ENCODE measurements at regions not wholly inside any gene's neighbourhood (a gene's known extent, or its start where the extent isn't known, plus 50 kb on each side); places are given as distances from the start of the nearest gene placed in this dataset.

GRCh38 chr5:8316608-8317280 lies 447.8 kb downstream of the MTRR start:
- H3K9me3 ChIP-seq: no peaks in the 10 kb centered on the region
- TF ChIP-seq CTCF (IDR thresholded peaks at IDR 0.05) (no peak), POLR2AphosphoS5 (IDR thresholded peaks at IDR 0.05) (no peak), POLR2A (IDR thresholded peaks at IDR 0.05) (no peak), EP300 (IDR thresholded peaks at IDR 0.05) (no peak)
- H3K4me3 ChIP-seq: no peak overlapping the region
- H3K36me3 ChIP-seq: no peaks in the 10 kb centered on the region
- H3K27me3 ChIP-seq: no peaks in the 10 kb centered on the region
- 27% methylated on average over 6 of the region's 6 CpGs for WGBS
- DNase-seq (ENCODE audit: low spot score in 2 of 2): no peak
- H3K4me1 ChIP-seq: no peaks in the 10 kb centered on the region
- no peak overlapping the region for H3K27ac ChIP-seq

- Histone ChIP-seq H3K27ac (no peak overlapping the region), H3K27me3 (no peaks in the 10 kb centered on the region), H3K9me3 (no peaks in the 10 kb centered on the region), H3K36me3 (no peaks in the 10 kb centered on the region), H3K4me3 (no peak overlapping the region), H3K4me1 (no peaks in the 10 kb centered on the region)
- WGBS: 89% methylated on average over 6 of the region's 6 CpGs
- DNase-seq (ENCODE audit: low spot score in 2 of 2): no peak
- TF ChIP-seq POLR2A (IDR thresholded peaks at IDR 0.05): no peak
- no peak for TF ChIP-seq CTCF (IDR thresholded peaks at IDR 0.05)
- TF ChIP-seq EP300 (IDR thresholded peaks at IDR 0.05): no peak
Measured at GRCh38 chr5:8317335-8317734, 448.4 kb downstream of the MTRR start.

GRCh38 chr5:8320244-8320643 lies 451.3 kb downstream of the MTRR start:
- Histone ChIP-seq H3K27me3 (no peaks in the 10 kb centered on the region), H3K4me1 (no peaks in the 10 kb centered on the region), H3K9me3 (no peaks in the 10 kb centered on the region), H3K4me3 (no peak overlapping the region), H3K36me3 (no peaks in the 10 kb centered on the region), H3K27ac (no peak overlapping the region)
- no peak for DNase-seq (ENCODE audit: low spot score in 2 of 2)
- TF ChIP-seq EP300 (IDR thresholded peaks at IDR 0.05) (no peak), CTCF (IDR thresholded peaks at IDR 0.05) (no peak), POLR2AphosphoS5 (IDR thresholded peaks at IDR 0.05) (no peak), POLR2A (IDR thresholded peaks at IDR 0.05) (no peak)

- WGBS: 75% methylated on average over 1 of the region's 1 CpG
- no peaks in the 10 kb centered on the region for H3K27me3 ChIP-seq
- TF ChIP-seq POLR2AphosphoS5 (IDR thresholded peaks at IDR 0.05): no peak
- TF ChIP-seq POLR2A (IDR thresholded peaks at IDR 0.05): no peak
- no peak for TF ChIP-seq EP300 (IDR thresholded peaks at IDR 0.05)
- no peak for TF ChIP-seq CTCF (IDR thresholded peaks at IDR 0.05)
- no peaks in the 10 kb centered on the region for H3K4me1 ChIP-seq
- DNase-seq (ENCODE audit: low spot score in 2 of 2): no peak
- no peak overlapping the region for H3K27ac ChIP-seq
- no peaks in the 10 kb centered on the region for H3K9me3 ChIP-seq
- H3K4me3 ChIP-seq: no peak overlapping the region
- H3K36me3 ChIP-seq: no peaks in the 10 kb centered on the region
Measured at GRCh38 chr5:8321272-8321671, 452.3 kb downstream of the MTRR start.

GRCh38 chr5:8322484-8322883 lies 453.5 kb downstream of the MTRR start:
- Histone ChIP-seq H3K27me3 (no peaks in the 10 kb centered on the region), H3K4me1 (no peaks in the 10 kb centered on the region), H3K4me3 (no peak overlapping the region), H3K9me3 (no peaks in the 10 kb centered on the region), H3K27ac (no peak overlapping the region), H3K36me3 (no peaks in the 10 kb centered on the region)
- DNase-seq (ENCODE audit: low spot score in 2 of 2): no peak
- 64% methylated on average over 2 of the region's 2 CpGs for WGBS
- TF ChIP-seq POLR2AphosphoS5 (IDR thresholded peaks at IDR 0.05): no peak
- no peak for TF ChIP-seq CTCF (IDR thresholded peaks at IDR 0.05)
- no peak for TF ChIP-seq EP300 (IDR thresholded peaks at IDR 0.05)
